Fibroblast of gingiva (primary cell): ENCODE measurements at regions not wholly inside any gene's neighbourhood (a gene's known extent, or its start where the extent isn't known, plus 50 kb on each side); places are given as distances from the start of the nearest gene placed in this dataset.

Source experiments
- DNase-seq: peaks from one replicate; pipeline ENCODE4 v3.0.0-alpha.2; 2011; ENCODE audit warnings: low read depth

DNA sequence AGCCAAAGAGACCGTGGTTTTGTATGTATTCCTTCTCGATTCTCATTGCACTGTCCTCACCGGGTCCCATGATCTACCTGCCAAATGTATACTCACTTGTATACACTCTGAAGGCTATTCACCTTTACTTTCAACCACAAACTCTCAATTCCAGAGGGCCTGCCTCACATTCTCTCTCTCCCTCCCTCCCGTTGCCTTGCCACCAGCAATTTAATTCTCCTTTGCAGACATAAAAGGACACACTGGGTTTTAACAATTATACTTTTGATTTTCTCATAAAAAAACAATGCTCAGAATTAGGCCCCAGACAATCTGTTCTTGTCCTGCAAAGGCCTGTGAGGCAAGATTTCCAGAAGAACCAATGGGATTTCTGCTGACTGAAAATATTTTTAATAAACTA is 265.1 kb upstream of the PSMD7 start:
- DNase-seq, result no peak

DNA sequence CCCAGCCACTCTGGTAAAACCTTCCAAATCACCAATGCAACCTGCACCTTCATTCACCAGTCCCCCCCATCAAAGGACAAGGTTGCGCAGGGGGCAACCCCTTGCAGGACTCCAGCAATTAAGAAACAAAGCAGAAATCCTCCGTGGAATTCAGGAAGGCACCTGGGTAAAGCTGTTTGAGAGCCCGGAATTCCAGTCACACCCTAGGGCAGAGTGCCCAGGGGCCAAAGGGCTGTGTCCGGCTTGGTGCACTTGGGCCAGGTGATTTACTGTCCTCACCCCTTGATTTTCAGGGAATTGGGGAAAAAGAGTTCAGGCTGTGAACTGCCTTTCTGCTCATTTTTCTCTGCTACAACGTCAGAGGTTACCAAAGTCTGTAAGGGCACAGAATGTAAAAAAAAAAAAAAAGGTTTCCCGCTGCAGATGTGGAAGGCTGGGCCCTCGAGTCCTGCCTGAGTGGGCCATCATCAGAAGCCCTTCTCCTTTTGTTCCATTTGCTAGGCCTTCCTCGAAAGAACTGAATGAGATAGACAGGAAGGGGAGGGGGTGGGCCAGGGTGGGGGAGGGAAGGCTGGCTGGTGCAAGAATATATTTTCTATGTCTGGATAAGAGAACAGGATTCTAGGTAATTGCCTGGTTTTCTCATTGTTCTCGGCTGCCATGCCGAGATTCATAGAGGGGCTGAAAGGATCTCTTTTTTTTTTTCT is 266.5 kb upstream of the PSMD7 start:
- DNase-seq, result no peak

DNA sequence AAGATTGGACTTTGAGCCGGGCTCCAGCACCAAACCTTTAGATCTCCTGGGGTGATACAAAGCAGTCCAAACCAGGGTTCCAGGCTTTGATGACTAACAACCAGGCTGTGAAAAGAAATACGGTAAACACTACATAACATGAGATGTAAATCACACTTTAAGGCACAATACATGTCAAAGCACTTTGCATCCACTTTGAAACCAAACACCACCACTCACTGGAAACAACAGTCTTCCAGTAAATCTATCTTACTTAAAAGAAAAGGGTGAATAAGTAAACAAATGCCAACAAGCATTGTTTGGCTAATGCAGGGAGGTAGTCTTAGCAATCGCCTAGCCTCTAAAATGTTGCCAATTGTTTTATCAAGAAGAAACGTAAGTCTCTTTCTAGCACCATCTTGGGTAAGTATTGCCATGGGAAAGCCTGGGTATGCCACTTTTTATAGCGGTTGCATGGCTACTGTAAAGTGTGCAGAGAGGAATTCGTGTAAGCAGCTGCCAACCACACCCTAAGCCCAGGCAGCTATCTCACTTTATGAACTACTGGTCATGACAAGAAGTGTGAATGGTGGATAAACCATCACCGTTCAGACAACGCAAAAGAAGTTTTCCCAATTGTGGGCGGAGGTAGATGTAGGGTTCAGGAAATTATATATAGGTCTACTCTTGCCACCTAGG is 267.4 kb upstream of the PSMD7 start:
- DNase-seq, result no peak

DNA sequence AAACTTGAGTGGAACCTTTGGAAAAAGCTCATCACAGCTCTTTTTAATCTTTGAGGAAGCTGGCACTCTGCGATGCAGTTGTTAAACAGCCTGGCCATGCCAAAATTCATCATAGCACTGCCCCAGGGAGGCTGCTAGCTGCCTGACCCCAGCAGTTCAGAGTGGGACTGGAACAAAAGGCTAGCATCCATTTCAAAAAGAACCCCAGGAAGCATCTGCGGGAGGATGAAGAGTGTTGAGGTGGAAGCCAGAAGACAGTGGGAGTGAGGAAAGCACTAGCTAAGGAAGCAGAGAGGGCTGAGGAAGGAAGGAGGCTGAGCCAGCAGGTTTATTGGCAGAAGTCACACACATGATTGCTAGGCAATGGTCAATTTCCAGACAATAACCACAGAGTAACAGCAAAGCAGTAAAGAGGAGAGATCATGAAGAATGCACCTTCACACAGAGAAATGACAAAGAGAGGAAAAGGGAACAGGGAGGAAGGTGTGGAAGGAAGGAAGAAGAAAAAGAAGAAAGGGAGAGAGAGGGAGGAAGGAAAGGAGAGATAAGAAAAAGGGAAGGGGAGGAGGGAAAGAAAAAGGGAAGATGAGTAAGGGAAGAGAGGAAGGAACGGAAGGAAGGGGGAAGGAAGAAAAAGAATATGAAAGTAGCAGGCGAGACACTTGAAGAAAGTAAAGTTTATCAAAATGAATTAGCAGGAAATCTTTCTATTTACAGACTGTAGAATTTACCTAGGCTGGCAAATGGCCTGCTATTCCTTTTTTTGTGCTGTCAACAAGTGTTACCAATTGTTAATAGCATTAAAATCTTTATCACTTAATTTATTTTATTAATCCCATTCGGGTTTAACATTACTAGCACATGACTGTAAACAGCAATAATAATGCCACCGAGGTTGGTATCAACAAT is 270.0 kb upstream of the PSMD7 start:
- DNase-seq, result no peak

DNA sequence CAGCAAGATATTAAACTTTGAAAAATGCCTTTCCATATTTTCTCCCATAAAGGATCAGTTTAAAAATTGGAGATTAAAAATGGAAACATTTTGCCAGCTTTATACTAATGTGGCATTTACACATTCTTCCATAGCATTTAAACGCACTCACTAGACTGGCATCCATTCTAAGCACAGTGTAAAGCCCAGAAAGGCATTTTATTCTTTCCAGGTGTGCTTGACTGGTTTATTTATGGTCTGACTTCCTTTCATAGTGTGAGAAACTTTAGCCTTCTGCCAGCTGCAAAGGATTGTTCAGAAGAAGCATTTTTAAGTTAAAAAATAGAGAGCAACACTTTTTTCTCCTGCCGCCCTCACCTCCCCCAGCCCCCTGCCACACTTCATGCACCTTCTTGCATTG is 271.7 kb upstream of the PSMD7 start:
- no peak for DNase-seq

DNA sequence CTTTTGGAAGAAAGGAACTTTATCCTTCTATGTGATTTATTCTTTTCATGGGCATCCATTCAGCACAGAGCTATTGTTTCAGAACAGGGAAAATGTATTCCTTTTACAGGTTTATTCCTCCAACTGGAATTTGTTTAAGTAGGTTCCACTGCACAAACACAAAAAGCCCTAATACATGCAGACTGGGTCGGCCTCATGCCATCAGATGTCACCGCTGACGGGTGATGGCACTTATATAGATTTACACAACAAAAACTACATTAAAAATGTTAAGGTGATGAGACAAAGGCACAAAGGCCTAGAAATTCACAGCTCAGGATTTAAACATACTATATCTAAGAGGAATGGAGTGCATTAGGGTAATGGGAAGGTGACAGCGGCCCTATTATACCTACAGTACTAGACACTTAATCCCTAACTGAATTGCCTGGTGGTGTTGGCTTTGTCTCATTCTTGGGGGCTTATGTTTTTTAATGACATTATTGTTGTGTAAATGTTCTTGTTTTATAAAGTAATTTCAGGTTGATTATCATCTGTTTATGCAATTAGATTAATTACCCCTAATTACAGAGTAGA is 276.4 kb upstream of the PSMD7 start:
- DNase-seq, result no peak

DNA sequence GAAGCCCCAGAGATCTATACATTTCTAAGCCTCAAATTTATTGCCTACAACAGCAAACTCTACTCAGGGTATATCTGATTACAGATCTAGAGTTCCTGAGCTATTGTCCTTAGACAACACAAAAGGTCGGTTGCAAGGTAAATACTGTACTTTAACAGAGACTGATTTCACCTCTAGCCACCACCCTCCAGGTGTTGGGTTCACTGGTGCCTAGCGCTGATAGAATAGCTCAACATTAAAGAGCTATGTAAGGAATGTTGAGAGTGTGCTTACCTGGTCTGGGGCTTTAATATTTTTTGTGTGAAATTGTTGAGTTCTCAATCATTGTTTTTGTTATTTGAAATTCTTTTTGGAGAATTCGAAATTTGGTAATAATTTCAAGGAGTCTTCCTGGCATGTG is 277.0 kb upstream of the PSMD7 start:
- no peak for DNase-seq

DNA sequence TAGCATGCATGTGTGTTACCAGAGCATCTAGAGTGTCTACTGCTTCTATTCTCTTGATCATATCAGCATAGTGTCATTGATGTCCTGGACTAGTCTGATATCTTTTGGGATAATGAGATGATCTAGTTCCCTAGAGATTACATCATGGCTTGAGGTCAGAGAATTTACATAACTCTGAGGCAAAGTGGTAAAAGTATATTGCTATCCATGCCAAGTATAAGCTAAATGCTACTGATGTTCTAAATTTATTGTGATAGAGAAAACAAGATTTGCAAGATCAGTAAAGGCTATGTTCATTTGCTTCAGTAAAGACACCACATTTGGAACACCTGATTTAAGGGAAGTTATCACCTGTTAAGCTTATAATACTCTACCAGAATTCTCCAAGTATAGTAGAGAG is 280.7 kb upstream of the PSMD7 start:
- no peak for DNase-seq

DNA sequence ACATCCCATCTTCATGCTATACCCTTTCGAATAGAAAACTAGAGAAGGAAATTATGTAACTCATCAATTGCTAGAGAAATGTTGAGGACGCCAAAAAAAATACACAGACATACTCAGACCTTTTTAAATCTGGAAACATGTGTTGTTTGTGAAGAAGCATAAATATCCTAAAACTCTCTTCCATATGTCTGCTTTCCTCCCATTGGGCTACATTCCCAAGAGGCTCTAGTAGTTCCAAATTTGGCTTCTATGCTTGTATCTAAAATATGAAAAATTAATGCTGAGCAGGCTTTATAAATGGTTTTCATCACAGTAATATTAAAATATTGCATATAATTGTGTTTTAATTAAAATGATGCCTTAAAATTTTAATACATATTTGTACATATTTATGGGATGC is 297.9 kb upstream of the PSMD7 start:
- DNase-seq, result no peak

DNA sequence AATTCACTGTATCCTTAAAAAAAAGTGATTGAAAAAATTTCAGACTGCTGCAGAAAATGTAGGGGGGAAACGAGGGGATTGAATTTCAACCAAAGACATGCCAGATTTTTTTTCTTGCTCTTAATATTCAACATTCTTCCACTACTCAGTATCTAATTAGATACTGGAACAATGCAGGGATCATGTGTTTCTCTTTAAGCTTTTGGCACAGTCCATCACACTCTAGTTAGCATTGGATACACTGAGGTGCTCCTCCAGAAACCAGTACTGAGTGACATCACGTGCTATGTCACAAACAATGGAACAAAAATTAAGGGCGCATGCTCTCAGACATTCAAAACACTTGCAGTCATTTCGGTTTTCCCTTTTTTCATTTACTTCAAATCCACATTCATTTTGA is 298.6 kb upstream of the PSMD7 start:
- DNase-seq, result peak; percentile 16

DNA sequence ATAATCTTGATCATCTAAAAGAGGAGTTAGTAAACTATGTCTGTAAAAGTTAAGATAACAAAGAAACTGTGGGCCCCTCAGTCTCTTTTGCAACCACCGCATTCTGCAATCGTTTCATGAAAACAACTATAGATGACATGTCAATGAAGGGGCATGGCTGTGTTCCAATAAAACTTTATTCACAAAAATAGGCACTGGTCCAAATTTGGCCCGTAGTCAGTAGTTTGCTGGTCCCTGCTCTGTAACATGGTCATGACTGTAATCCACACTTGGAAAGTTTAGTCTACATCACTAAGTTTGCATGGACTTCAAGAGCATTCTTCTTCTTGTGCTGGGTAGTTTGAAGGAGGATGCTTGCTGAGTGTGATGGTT is 299.3 kb upstream of the PSMD7 start:
- no peak for DNase-seq

DNA sequence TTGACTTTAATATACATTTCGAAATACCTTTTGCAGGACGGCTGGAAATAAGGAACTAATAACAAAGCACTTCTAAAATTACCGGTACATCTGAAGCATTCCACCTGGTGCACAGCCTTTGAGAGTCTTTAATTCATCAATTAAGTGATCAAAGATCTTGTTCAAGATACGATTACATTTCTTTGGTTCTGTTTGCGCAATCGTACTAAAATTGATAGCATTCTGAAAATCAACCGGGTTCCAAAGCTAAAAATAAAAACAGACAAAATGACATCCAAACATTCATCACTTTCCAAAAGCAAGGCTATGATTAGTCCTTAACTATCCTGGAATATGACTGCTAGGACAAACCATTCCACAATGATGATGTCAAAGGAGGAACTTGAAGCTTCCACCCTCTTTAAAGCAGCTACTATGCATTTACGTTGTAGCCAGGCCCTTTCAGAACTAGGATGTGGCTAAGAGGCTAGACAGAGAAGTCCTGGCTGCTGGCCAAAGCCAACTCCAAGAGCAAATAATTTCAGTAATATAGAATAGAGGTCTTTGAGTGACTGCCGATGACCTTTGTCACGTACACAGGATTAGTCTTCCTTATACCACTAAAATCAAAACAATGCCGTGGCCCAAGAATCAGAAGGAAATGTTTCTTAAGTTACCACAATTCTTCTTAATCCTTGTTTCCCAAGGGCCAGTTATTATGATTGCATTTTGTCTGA is 299.8 kb upstream of the PSMD7 start:
- no peak for DNase-seq

DNA sequence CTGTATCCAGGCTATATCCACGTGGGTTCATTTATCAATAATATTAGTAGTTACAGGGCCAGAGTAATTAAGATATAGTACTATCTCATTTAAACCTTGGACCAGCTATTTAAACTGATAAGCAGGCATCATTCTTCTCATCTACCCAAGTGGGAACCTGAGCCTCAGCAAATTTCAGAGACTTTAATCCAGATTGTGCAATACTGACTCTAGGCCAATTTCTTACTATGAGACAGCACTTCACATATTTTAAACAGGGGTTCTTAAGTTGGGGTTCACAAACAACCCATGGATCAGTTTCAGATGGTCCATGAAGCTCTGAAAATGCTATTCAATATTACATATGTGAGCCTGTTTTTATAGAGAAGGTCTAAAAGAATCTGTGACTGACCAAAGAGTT is 302.7 kb upstream of the PSMD7 start:
- no peak for DNase-seq

DNA sequence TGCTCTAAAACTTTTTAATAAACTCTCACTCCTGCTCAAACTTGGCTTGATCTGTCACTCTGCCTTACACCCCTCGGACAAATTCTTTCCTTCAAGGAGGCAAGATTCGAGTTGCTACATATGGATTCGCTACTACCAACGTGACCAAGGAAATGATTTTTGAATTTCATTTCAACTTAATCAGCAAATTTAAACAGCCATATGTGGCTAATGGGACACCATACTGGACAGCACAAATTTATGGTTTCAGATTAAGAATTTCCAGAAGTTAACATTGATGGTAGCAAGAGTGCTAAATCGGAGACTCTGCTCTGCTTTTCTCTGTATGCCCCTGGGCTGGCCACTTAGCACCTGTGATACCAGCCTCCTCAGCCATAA is 318.2 kb upstream of the PSMD7 start:
- no peak for DNase-seq

DNA sequence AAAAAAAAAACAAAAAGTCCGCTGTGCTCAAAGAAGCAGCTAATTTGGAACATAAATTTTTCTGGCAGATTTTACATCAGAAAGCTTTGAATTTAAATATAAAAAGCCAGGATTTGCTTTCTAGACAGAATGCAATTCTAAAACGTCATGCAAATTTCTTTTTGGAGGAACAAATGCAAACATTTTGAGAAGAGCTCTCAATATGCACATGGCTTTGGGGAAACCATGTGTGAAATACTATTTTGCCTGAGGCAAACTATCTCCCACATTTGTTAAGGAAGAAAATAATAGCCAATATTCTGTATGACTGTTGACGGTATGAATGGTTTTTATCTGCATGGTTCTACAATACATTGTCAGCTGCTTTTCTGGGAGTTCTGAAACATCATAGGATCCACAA is 320.0 kb upstream of the PSMD7 start:
- DNase-seq, result no peak

DNA sequence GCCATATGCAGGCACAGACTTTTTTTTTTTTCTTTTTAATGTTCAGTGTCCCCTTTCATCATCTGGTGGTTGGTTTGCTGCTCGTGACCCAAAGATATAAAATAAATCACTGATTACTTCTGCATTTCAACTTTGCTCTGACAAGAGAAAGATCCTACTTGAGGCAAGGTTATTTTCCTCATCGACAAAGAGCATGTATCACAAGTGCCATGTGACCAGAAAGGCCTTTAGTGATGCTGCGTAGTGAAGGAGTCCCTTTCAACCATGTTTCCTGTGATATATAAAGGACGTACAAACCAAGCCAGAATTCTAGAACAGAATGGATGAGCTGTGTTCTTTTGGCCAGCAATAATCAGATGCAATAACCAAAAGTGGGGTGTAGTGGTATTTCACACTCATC is 323.4 kb upstream of the PSMD7 start:
- DNase-seq, result no peak

DNA sequence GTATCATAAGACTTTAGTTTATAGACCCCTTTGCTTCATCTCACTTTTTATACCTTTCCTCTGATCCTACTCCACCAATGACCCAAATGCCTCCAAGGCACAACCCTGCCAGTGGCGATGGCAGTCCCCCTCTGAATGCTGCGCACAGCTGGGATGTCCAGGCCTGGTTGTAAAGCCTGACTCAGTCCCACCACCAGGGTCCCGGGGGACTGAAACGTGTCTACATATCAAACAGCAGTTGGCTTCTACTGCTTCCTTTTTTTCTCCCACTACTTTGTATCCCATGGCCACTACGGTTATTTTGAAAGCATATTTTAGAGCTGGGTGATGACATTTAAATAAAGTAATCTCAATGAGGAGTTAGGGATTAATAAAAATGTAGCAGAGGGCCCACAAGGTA is 329.8 kb upstream of the PSMD7 start:
- DNase-seq, result no peak

DNA sequence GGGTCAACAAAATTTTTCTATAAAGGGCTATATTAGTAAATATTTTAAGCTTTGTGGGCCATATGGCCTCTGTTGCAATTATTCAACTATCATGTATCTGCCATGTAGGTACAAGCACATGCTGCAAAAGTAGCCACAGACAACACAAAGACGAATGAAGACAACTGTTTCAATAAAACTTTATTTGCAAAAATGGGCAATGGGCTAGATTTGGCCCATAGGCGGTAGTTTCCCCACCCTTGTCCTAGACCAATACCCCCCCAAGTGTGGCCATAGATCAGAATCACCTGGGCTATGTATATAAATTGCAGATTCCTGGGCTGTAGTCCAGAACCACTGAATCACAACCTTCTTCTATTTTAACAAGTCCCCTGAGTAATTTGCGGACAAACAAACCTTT is 331.0 kb upstream of the PSMD7 start:
- DNase-seq, result no peak

DNA sequence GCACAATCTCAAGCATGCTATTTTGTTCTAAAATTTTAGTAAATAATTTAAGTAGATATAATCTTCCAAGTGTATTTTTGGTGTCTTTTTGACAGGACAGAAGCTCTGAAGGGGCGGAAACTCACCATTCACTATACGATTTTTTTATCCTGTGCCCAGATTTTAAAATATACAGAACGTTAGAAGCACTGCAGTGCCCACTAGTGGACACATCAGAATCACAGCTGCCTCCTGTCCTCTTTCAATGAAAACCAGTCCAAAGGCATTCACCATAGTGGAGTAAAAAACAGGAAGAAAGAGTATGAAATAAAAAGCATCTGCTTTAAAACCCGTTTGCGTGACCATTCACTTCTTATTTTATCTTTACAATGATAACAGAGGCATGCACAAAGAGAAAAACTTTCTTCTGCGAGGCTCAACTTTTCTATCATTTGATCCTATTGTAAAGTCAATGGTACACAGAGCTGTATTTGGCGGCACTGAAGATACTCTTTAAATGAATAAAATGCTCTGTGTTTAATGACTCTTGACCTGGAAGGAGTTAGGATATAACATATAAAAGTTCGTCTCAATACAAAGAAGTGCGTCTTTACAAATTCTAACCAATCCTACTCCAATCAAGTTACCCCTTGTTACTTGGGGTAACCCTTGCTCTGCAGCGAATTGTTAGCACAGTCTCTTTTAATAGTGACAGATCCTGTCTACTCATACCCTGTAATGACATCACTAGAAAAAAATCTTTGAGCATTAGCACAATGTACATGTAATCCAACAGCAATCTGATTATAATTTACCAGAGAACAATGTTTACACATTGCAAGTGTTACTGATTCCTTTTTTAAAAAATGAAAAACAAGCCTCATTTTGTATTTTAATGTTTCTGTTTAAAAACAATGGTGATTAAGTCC is 339.8 kb upstream of the PSMD7 start:
- DNase-seq, result peak; percentile 61

DNA sequence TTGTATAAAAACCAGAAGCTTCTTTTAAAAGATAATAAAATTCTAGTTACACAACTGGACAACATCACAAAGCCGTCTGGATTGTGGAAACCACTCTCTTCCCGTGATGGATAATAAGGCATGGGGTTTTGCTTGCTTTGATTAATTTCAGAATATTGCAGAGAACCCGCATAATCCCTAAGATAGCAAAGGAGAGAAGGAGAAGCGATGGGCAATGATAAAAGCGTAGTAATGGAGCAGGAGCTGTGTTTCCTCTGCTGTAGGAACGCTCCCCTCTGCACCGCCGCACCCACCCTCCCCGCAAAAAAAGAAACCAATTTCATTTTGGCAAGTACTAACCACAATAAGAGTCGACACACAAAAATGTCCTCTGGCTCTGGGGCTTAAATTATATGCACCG is 340.9 kb upstream of the PSMD7 start:
- DNase-seq, result no peak

DNA sequence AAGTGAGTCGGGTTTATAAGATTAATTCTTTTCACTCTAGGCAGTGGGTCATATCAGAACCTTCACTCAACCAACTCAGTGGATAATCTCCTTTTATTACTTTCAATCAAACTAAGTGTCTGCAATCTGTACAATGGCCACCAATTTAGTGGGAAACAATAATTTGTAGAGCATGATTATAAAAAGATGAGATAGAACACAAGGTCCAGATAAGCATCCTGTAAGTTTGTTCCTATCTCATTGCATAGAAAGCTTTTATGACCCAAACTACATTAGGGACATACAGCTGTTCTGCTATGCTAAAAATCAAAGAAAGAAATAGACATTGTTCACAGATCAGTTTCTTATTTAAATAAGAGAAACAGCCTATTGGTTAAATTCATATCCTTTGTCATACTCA is 341.4 kb upstream of the PSMD7 start:
- DNase-seq, result no peak
